Left cardiac atrium (tissue), 4 donors: ENCODE measurements at regions not wholly inside any gene's neighbourhood (a gene's known extent, or its start where the extent isn't known, plus 50 kb on each side); places are given as distances from the start of the nearest gene placed in this dataset.
"Not testable (repeated sequence)": the region's sequence is repeated elsewhere in the genome, so short reads cannot be mapped to it uniquely, and the experiment has no call there.

Source experiments
- ATAC-seq, 2 donors: fragments of 200-7000 bp; cut with Tn5 transposase; one replicate each; pipeline ENCODE4 v1.9.1; 2020; ENCODE audit warnings: mild to moderate bottlenecking in 2 of 2, moderate library complexity in 2 of 2
- DNase-seq: peaks from one replicate; pipeline ENCODE4 v3.0.0-alpha.2; 2020
- intact Hi-C, 2 donors: fragments of 100-400 bp; cut with DNase I; formaldehyde crosslinking; loops; one replicate each; pipeline versions ENCODE4 v1.14.1 to v1.15.1; 2022 to 2023
- donor health status: DM: no; HTN: yes; CAD: no.
- donor health status: DM: no; HTN: yes; CAD: no; lungs with severe emphysema.
- donor health status: DM: yes; HTN: yes; CAD: no.
- donor health status: Dilated cardiomyopathy.

DNA sequence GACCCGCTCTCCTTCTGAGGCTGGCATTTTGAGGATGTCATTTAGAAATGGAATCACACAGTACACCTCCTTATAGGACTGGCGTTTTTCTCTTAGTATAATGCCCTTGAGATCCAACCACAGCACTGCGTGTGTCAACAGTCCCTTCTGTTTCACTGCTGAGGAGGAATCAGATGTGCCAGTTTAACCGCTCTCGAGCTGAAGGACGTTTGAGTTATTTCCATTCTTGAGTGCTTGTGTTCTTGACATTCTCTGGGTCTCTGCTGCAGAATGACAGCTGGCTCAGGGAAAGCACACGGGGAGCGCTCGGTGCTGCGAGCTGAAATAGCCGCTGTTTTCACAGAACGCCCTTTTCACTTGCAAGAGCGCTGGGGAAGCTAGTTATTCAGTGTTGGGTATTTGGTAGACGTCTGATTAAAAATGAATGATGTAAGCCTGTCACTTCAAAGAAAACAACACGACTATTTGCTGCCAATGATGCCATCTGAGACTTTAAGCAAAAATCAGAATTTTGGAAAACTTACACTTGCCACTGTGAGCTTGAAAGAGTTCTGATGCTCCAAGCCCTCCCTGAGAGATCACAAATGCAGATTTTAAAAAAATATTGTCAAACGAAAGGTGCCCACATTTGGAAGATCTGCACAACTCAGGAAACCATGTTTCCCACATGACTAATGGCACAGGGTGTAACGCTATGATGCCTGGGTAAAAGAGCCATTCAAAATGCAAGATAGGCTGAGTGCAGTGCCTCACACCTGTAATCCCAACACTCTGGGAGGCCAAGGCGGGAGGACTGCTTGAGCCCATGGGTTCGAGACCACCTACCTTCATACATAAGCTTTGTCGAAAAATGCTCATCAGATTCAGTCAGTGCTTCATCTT lies 5358.4 kb upstream of the TPTE start:
- intact Hi-C loops, DNase-seq: not testable (repeated sequence)
- ATAC-seq, result peak; percentile 29 to 69

DNA sequence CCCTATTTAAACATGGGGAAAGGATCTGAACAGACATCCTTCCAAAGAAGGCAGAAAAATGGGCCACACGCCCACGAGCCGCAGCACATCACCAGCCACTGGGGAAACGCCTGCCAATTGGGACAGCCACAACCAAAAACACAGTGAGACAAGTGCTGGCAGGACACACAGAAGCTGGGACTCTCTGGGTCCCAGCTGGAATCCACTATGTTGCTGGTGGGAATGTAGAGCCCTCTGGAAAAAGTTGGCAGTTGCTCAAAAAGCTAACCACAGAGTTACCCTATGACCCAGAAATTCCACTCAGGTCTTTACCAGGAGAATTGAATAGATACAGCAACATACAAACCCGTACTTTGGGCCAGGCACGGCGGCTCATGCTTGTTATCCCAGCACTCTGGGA lies 5355.6 kb upstream of the TPTE start:
- DNase-seq, intact Hi-C loops: not testable (repeated sequence)
- peak; percentile 77 to 86 for ATAC-seq
